Choroid plexus epithelial cell (primary cell): ENCODE measurements at regions not wholly inside any gene's neighbourhood (a gene's known extent, or its start where the extent isn't known, plus 50 kb on each side); places are given as distances from the start of the nearest gene placed in this dataset.
A peak's percentile ranks its signal among the peaks of the same experiment; 100 is the strongest.

Source experiments
- DNase-seq: peaks from one replicate; pipeline ENCODE4 v3.0.0-alpha.2; 2010; ENCODE audit warnings: low read depth
- H3K4me3 ChIP-seq: 2 replicates; pipeline ENCODE4 v1.5.1; 2011; ENCODE audit warnings: low read depth, mild to moderate bottlenecking, control low read depth, low read length, moderate library complexity
- TF ChIP-seq, protein P1 (sequence below): conservative IDR thresholded peaks from 2 replicates; pipeline ENCODE4 v1.5.1; 2011; ENCODE audit warnings: low read depth, mild to moderate bottlenecking, control low read depth, inconsistent platforms, low read length, moderate library complexity

DNA sequence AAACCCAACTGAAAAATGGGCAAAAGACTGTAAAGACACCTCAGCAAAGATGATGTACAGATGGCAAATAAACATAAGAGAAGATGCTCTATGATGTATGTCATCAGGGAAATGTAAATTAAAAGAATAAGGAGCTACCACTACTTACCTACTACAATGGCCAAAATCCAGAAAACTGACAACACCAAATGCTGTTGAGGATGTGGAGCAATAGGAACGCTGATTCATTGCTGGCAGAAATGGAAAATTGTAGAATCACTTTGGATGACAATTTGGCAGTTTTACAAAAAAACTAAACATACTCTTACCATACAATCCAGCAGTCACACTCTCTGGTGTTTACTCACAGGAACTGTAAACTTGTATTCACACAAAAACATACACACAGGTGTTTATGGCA is 222.3 kb upstream of the LDB2 start:
- no peak for DNase-seq
- TF ChIP-seq, protein P1, sequence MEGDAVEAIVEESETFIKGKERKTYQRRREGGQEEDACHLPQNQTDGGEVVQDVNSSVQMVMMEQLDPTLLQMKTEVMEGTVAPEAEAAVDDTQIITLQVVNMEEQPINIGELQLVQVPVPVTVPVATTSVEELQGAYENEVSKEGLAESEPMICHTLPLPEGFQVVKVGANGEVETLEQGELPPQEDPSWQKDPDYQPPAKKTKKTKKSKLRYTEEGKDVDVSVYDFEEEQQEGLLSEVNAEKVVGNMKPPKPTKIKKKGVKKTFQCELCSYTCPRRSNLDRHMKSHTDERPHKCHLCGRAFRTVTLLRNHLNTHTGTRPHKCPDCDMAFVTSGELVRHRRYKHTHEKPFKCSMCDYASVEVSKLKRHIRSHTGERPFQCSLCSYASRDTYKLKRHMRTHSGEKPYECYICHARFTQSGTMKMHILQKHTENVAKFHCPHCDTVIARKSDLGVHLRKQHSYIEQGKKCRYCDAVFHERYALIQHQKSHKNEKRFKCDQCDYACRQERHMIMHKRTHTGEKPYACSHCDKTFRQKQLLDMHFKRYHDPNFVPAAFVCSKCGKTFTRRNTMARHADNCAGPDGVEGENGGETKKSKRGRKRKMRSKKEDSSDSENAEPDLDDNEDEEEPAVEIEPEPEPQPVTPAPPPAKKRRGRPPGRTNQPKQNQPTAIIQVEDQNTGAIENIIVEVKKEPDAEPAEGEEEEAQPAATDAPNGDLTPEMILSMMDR: no peak
- no peak overlapping the region for H3K4me3 ChIP-seq

DNA sequence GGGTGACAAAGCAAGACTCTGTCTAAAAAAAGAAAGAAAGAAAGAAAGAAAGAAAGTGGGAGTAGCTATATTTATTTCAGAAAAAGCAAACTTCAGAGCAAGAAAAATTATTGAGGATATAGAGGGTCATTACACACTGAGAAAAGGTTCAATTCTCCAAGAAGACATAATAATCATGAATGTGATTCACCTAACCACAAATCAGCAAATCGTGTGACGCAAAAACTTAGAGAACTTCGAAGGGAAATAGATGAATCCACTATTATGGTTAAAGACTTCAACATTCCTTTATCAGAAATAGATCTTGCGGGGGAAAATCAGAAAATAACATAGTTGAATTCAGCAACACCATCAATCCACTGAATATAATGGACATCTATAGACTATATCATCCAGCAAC is 219.3 kb upstream of the LDB2 start:
- no peak overlapping the region for H3K4me3 ChIP-seq
- TF ChIP-seq, protein P1: no peak
- peak; percentile 40 for DNase-seq

DNA sequence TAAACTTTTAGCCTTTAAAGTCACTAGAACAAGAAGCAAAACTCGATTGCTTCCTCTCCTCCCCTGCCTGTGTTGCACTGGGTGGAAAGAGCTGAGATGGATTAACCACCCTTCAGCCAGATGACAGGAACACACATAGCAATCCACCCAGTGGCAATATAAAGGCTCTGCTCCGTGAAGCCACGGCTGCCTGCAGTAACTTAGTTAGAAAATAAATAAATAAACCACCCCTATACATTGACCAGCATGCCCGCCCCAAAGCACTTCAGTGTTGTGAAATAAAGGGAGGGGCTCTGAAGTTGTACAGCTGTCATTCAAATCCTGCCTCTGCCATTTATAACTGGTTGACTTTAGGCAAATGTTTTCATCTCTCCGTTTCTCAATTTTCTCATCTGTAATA is 217.1 kb upstream of the LDB2 start:
- DNase-seq: no peak
- TF ChIP-seq, protein P1: no peak
- H3K4me3 ChIP-seq: no peak overlapping the region

DNA sequence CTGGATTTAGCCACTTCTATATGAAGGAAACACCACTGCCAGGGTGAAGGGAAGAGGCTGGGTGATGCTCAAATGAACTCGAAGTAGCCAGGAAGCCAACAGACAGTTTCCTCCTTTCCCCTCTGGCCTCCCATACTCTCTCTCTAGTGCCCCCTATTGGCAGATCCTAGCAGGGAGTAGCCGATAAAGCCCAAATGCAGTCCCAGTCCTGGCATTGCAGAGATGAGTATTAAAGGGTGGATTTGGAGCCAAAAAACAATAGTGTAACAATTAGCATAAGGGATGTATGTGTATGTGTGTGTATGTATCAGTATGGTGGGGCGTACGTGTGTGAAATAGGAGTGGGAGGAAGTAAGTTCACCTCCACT is 213.8 kb upstream of the LDB2 start:
- TF ChIP-seq, protein P1: peak; percentile 67
- no peak overlapping the region for H3K4me3 ChIP-seq
- peak; percentile 16 for DNase-seq

DNA sequence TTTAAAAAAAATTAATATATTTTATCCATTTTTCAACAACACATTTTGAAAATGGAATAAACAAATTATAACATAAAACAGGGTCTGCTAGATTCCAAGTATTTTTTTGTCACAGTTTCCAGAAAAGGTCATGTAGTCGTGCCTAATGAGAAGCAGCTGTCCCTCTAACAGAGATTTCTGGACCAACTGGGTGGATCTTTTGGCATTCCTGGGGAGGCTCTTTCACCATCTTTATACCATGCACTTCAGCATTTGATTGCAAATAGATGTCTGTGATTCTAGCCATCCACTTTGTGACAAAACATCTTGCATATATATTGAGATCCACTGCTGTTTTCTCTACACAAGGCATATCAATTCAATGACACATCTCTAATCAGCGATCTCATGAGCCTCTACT is 210.7 kb upstream of the LDB2 start:
- DNase-seq: no peak
- TF ChIP-seq, protein P1: no peak

DNA sequence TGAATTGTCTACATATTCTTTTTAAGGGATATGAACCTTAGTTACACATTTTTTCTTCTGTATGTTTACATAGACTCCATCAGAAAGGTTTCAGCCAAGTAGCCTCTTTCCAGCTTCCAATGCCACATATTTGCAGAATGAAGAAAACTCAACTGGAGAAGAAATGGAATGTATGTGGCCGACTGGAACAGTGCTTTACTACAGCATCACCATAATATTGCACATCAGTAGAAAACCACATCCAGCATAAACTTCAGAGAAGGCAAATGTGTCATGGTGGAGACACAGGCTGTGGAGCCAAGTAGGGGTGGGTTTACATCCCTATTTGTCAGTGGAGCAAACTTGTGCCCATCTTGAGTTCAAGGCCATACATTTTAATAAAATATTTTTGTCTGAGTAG is 204.8 kb upstream of the LDB2 start:
- no peak overlapping the region for H3K4me3 ChIP-seq
- peak; percentile 65 for DNase-seq
- TF ChIP-seq, protein P1: no peak

More for the DNA sequence above, 210.7 kb upstream of the LDB2 start:
- H3K4me3 ChIP-seq: no peak overlapping the region

DNA sequence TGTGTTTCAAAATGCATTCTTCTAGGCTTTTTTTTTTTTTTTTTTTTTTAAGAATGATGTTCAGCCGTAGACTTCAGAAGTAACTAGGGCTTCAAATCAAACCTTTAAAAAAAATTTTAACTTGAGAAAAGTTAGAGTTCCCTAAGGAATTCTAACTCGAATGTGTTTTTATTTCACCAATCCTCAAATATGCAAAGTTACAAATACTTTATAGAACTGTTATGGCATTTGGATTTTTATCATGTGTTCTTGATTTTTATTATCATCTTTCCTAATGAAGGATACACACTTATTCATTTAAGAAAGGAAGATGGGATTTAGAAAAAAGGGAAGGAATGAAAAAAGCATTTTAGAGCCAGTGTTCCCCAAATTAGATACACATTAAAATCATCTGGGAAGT is 200.6 kb upstream of the LDB2 start:
- no peak overlapping the region for H3K4me3 ChIP-seq
- no peak for DNase-seq
- TF ChIP-seq, protein P1: no peak
